Inflammatory macrophage treated with lipopolysaccharide for 1 hour (primary cell): ENCODE measurements at regions not wholly inside any gene's neighbourhood (a gene's known extent, or its start where the extent isn't known, plus 50 kb on each side); places are given as distances from the start of the nearest gene placed in this dataset.

Source experiments
- DNase-seq, 2 donors: peaks; one replicate each; pipeline ENCODE4 v3.0.0-alpha.2; 2020 to 2022

GRCh38 chr7:17611611-17612010, 313.2 kb downstream of the AHR start:
- DNase-seq, result no peak

- no peak for DNase-seq
Measured at GRCh38 chr7:17613338-17614041, 315.0 kb downstream of the AHR start.

GRCh38 chr7:17617380-17617779, 318.9 kb downstream of the AHR start:
- no peak for DNase-seq

- DNase-seq, result no peak
Measured at GRCh38 chr7:17617857-17618651, 319.6 kb downstream of the AHR start.

- DNase-seq, result no peak
Measured at GRCh38 chr7:17618652-17618974, 320.2 kb downstream of the AHR start.

GRCh38 chr7:17619196-17619818, 320.9 kb downstream of the AHR start:
- no peak for DNase-seq

GRCh38 chr7:17620566-17620965, 319.7 kb downstream of the SNX13 start:
- DNase-seq, result no peak

- peak; percentile 19 to 20 for DNase-seq
Measured at GRCh38 chr7:17622451-17622850, 317.8 kb downstream of the SNX13 start.

GRCh38 chr7:17623546-17624185, 316.6 kb downstream of the SNX13 start:
- DNase-seq, result no peak

- no peak for DNase-seq
Measured at GRCh38 chr7:17624379-17624778, 315.9 kb downstream of the SNX13 start.

GRCh38 chr7:17625043-17625442, 315.3 kb downstream of the SNX13 start:
- no peak for DNase-seq

GRCh38 chr7:17626235-17626634, 314.1 kb downstream of the SNX13 start:
- DNase-seq, result no peak

GRCh38 chr7:17631061-17631460, 309.2 kb downstream of the SNX13 start:
- DNase-seq, result no peak

- DNase-seq, result no peak
Measured at GRCh38 chr7:17632384-17632783, 307.9 kb downstream of the SNX13 start.

GRCh38 chr7:17633067-17633466, 307.2 kb downstream of the SNX13 start:
- peak; percentile 69 to 87 for DNase-seq

- DNase-seq, result no peak
Measured at GRCh38 chr7:17638727-17639126, 301.6 kb downstream of the SNX13 start.

GRCh38 chr7:17640730-17641377, 299.4 kb downstream of the SNX13 start:
- peak; percentile 21 to 73 for DNase-seq

GRCh38 chr7:17645500-17645899, 294.8 kb downstream of the SNX13 start:
- DNase-seq, result no peak

- peak; percentile 7 to 31 for DNase-seq
Measured at GRCh38 chr7:17646253-17646956, 293.9 kb downstream of the SNX13 start.

- no peak for DNase-seq
Measured at GRCh38 chr7:17651341-17651740, 289.0 kb downstream of the SNX13 start.

- no peak for DNase-seq
Measured at GRCh38 chr7:17651863-17652385, 288.4 kb downstream of the SNX13 start.

GRCh38 chr7:17654940-17655339, 285.4 kb downstream of the SNX13 start:
- DNase-seq, result peak; percentile 36 to 41
